ENCODE measurements at regions not wholly inside any gene's neighbourhood (a gene's known extent, or its start where the extent isn't known, plus 50 kb on each side); places are given as distances from the start of the nearest gene placed in this dataset.
"Not testable (repeated sequence)": the region's sequence is repeated elsewhere in the genome, so short reads cannot be mapped to it uniquely, and the experiment has no call there.

DNA sequence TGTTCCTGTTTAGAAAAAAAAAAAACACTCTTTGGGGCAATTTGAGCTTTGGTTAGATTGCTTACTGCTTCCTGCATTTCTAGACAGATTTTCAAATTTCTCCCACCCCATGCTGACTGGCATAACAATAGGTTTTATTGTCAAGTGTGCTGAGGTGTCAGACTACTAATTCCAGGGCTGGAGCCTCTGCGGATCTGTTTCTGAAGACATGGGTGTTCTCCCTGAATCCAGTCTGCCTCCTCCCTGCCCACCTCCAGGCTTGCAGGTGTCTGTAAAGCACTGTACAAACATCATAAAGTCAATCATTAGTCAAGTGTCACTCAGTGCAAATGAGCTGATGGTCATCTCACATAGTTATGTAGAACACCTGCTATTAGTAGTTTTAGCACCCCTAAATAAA, 292.4 kb downstream of the GATA3 start:
- no peak for DNase-seq (ENCODE audit: low spot score)

DNA sequence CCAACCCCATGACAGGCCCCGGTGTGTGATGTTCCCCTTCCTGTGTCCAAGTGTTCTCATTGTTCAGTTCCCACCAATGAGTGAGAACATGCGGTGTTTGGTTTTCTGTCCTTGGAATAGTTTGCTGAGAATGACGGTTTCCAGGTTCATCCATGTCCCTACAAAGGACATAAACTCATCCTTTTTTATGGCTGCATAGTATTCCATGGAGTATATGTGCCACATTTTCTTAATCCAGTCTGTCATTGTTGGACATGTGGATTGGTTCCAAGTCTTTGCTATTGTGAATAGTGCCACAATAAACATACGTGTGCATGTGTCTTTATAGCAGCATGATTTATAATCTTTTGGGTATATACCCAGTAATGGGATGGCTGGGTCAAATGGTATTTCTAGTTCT, 293.1 kb downstream of the GATA3 start:
- not testable (repeated sequence) for DNase-seq (ENCODE audit: low spot score)

DNA sequence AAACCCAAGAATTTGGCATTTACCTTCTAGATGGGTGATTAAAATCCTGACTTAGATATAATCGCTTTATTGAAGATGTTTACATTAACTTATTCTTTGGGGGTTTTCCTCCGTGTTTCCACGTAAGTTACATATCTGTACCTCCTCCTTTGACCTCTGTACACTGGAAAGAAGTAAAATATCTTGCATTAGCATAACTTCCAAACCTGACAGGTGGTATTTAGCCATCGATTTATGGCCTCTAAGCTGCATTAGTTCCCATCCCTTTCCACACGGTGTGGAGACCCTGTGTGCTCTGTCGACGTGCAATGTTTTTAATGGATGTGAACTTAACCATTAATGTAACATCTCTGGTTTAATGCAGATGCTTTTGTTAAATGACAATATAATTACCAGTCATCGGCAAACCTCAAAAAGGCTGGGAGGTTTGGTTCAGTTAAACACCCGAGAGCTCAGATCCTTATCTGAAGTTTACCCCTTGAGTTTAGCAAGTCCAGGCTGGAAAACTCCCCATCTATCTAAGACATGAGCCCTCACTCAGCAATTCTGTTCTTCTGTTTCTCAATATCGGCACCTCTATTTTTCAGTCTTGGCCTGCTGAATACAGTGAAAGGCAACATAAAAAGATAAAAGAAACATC, 295.2 kb downstream of the GATA3 start:
- DNase-seq (ENCODE audit: low spot score) = no peak

DNA sequence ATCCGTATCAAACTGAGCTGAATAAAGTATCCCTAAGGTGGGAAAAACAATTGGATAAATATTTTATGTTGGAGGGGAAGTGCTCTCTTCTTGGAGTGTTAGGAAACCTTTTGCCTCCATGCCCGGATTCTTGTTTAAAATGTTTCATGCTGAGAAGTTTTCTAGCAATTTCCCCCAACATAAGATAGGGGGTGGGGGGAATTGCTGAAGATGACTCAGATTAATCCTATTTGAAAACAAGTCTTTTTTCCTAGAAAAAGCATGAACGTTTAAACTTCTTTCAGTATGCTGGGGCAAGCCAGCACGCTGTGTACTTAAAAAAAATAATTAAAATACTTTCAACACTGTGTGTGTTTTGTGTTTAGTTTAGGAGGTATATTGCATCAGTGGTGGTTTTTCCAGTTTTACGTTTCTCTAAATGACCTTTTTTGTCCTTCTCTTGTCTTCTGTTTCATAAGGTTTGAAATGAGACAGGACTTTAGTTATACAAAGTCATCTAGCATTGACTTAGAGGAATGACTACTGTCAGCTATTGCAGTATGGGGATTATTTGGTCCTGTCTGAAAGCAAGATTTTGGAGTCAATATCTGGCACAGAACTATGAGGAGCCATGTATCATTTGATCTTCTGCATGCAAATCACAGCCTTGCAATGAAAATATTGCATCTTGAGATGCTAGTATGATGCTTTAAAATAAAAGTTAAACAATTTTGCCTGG, 295.9 kb downstream of the GATA3 start:
- DNase-seq (ENCODE audit: low spot score) = no peak

DNA sequence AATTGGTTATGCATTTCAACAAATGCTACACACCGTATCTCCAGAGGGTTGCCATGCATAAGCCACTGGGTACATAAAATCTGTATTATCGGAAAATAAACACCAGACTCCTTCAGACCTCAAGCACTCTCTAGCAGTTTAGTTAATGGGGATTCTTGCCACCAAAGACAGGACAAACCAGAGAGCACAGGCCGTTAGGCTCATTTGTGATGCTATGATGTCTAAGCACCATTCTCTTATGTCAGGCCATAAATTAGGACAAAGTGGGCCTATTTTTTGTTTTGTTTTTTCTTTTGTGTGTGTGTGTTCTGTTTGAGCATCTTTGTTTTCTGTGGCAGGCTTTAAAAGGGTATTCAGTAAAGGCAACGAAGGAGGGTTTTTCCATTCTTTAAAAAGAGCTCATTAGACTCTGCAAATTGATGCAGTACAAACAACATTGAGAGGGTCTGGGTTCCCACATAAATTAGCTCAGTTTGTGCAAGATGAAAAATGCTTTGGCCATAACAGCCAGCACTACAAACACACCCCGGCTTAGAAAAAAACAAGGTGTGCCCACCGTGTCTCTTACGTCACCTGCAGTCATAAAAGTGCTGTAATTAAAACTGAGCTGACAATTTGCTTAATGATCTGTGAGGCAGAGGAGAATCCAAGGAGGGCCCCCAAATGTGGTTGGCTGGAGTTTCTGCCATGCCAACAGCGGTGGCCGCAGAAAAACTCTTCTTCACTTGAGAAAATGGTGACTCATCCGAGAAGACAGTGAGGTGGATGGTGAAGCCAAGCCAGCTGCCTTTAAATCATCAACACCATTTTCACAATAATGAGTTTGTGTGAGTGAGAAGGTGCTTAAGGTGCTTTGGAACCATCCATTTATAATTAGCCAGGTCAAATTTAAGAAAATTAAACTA, 297.9 kb downstream of the GATA3 start:
- DNase-seq (ENCODE audit: low spot score) = no peak

GRCh38 chr10:8356283-8356682, 301.8 kb downstream of the GATA3 start:
- DNase-seq (ENCODE audit: low spot score) = no peak

DNA sequence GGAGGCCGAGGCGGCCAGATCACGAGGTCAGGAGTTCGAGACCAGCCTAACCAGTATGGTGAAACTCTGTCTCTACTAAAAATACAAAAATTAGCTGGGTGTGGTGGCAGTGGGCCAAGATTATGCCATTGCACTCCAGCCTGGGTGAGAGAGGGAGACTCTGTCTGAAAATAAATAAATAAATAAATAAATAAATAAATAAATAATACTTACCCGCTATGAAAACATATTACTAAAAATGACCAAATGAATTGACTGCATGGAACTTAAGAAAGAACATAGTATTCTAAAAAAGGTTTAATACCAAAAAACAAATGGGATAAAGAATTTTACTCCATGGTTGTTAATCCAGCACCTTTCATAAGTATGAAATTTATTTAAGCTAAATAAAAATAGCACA, 305.0 kb downstream of the GATA3 start:
- DNase-seq (ENCODE audit: low spot score) = no peak

- DNase-seq (ENCODE audit: low spot score) = no peak
Measured at GRCh38 chr10:8360365-8360764, 305.9 kb downstream of the GATA3 start.

DNA sequence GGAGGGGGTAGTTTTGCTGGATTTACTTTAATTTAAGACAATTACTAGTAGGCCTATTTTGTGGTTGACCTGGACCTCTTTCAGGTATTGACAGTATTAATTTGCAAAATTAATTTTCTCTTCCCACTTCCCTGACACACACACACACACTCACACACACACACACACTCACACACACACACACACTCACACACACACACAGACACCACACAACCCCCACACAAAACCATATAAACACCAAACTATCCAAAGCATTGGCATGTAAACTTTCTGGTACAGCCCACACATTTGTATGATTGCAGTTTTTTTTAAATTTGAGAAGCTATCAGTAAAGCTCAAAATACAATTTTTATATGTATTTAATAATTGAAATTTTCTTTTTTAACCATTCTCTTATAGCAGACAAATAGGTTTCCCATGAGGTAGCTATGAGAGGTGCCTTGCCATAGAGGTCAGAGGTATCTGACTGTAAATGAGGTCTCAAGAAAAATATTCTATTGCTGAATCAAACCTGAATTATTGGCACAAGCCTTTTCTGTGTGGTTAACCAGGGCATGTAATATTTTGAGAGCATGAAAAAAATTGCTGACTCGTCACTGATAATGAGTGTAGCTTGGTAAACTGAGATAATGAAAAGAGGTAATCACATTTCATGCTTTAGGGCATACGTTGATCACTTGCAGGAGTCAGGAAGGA, 306.5 kb downstream of the GATA3 start:
- no peak for DNase-seq (ENCODE audit: low spot score)

DNA sequence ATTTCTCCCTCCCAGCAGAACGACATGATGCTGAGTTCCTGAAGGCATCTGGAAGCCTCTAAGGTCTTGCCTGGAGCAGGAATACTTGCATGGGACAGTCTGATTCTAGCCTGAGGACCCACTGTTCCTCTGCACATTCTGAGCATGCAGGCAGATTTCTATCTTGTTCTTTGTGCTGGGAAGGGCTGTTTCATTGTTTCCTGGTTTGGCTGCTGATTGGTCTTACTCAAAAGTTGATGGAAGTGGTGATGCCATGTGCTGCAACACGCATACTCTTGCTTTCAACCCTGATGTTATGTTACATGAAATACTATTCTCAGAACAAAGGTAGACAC, 307.0 kb downstream of the GATA3 start:
- no peak for DNase-seq (ENCODE audit: low spot score)

GRCh38 chr10:8365935-8366911, 311.7 kb downstream of the GATA3 start:
- no peak for DNase-seq (ENCODE audit: low spot score)

- not testable (repeated sequence) for DNase-seq (ENCODE audit: low spot score)
Measured at GRCh38 chr10:8367672-8368411, 313.4 kb downstream of the GATA3 start.

DNA sequence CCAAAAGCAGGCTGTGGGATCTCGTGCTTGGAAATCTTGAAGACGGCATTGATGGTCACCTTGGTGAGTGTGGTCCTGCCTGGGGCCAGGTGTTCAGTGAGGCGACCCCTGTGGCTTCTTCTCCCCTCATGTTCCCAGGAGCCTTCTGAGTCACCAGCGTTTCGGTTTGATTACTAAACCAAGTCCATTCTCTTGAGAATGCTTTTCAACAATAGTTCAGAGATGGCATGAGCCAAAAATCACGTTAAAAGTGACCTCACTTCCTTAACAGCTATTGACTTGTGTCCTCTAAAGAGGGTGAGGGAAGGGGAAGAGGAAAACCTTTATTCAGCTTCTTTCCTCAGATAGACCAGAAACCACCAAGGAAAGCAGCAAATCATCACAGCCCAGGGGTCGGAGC, 315.2 kb downstream of the GATA3 start:
- no peak for DNase-seq (ENCODE audit: low spot score)

GRCh38 chr10:8374334-8374733, 319.8 kb downstream of the GATA3 start:
- no peak for DNase-seq (ENCODE audit: low spot score)

- DNase-seq (ENCODE audit: low spot score) = no peak
Measured at GRCh38 chr10:8375137-8375536, 320.6 kb downstream of the GATA3 start.

GRCh38 chr10:8378198-8378983, 323.9 kb downstream of the GATA3 start:
- DNase-seq (ENCODE audit: low spot score) = no peak

DNA sequence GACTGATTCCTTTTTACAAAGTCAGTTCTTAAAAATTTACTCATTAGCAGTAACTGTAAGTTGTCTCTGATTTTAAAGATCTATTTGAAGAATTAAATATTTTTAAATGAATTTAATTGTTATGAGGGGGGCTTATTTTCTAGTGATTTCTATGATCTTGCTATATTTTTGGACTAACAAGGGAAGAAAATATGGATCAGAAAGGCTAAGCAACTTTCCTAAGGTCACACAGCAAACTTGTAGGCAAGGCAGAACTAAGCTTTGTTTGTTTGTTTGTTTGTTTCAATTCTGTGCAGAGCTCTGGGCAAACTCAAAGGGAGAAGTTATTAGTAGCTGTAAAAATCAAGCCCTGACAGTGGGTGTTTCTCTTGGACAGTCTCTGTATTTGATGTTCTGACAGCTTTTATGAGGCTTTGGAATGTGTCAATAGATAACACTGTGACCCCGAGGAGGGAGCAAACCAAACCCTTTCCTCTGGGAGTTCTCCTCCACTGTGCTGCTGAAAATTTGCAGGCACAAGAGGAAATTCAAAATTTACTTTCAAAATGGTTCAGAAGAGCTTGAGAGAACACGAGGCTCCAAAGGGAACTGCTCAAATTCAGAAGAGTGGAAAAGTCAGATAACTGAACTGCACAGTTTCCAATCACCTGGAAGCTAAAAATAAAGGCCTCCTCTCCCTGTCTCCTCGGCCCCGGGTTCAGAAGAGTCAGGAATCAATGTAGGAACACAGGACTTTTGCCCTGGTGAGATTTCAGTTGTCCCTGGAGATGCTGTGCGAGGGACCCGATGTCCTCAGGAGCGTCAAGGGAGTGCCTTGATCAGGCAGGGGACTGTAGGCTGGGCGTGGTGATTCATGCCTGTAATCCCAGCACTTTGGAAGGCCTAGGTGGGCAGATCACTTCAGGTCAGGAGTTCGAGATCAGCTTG, 325.7 kb downstream of the GATA3 start:
- peak; percentile 62 for DNase-seq (ENCODE audit: low spot score)

- no peak for DNase-seq (ENCODE audit: low spot score)
Measured at GRCh38 chr10:8380833-8381496, 326.5 kb downstream of the GATA3 start.

All from HuH-7 (cell line).